Germinal center (tissue), 1 donor: ENCODE measurements at regions not wholly inside any gene's neighbourhood (a gene's known extent, or its start where the extent isn't known, plus 50 kb on each side); places are given as distances from the start of the nearest gene placed in this dataset.
"Not testable (repeated sequence)": the region's sequence is repeated elsewhere in the genome, so short reads cannot be mapped to it uniquely, and the experiment has no call there.

Source experiments
- DNase-seq: peaks from one replicate; pipeline ENCODE4 v3.0.0; 2012; ENCODE audit warnings: mixed read lengths, low spot score

DNA sequence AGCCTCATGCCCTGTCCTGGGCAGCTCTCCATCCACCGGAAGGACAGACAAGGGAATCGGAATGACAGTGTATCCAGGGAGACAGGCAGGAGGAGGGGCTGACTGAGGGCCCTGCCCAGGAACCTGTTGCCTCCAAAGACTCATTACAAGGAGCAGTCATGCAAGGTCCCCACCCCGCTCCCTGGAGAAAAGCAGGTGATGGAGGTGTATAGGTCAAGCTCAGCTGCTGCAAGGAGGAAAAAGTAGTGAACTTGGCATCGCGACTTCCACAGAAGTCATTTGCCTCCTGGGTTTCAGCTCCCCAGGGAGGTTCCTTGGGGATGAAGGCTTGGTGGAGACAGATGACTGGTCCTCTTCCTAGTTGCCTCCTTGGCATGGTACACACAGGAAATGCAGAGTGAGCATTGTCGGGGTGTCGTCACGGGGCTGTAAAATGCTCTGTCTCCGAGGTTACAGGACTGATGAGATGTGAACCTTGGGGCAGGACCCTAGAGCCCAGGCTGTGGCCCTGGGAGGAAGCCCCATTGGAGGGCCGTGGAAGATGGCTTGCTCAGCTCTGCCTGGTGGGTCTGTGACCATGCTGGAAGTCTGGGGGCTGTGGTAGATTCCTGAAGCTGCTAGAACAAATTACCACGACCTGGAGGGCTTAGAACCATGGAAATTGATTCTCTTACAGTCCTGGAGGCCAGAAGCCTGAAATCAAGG, 219.6 kb upstream of the C1orf174 start:
- DNase-seq, result no peak

GRCh38 chr1:4120557-4121292, 220.7 kb upstream of the C1orf174 start:
- no peak for DNase-seq

GRCh38 chr1:4121293-4121684, 221.2 kb upstream of the C1orf174 start:
- DNase-seq, result no peak

GRCh38 chr1:4121834-4122512, 221.9 kb upstream of the C1orf174 start:
- DNase-seq, result no peak

DNA sequence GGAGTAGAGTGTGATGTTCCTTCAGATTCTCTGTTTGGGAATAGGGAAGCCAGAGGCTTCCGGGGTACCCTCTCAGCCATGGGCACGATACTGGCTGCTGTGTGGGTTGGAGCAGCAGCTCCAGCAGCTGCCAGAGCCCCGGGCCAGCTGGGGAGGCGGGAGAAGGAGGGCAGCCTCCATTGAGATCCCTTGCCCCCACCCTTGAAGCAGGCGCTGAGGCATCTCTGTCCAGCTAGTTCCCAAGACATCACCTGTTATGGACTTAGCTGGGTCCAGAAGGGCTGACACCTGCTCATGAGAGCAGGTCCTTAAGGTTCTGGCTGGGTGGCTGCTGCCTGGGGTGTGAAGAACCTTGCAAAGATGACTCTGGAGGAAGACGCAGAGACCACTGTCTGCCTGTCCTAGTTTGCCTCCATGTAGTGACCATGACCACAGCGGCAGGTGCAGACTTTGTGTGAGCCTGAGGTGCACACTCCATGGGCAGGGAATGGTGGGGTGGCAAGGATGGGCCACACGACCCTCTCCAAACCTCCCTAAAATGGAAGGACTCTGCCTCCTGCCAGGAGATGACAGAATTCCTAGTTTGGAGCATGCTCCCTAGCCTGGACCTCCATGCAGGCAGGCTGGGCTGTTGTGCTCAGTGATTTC, 222.6 kb upstream of the C1orf174 start:
- DNase-seq, result no peak

GRCh38 chr1:4124631-4125145, 224.6 kb upstream of the C1orf174 start:
- no peak for DNase-seq

- no peak for DNase-seq
These were observed 226.2 kb upstream of the C1orf174 start for GRCh38 chr1:4126251-4126650.

- DNase-seq, result no peak
These were observed 226.9 kb upstream of the C1orf174 start for GRCh38 chr1:4126731-4127591.

- DNase-seq, result no peak
These were observed 227.6 kb upstream of the C1orf174 start for GRCh38 chr1:4127592-4128140.

DNA sequence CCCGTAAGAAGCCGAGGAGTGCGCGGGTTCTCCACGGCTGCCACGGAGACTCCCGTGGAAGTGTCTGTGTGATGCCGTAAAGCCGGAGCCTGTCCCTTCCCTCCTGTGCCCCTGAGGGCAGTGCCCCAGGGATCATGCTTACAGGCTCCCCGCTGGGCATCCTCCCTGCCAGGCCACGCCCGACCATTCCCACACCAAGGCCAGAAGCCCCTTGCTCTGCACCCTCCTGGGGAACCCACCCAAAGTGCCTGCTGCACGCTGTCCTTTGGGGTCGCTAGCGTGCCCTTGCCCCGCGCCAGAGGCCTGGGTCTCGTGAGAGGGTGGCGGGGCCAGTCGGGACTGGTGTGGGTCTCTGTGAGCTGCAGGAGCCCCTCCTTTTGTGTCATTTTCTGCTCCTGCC, 228.5 kb upstream of the C1orf174 start:
- no peak for DNase-seq

- no peak for DNase-seq
These were observed 229.6 kb upstream of the C1orf174 start for GRCh38 chr1:4129693-4130092.

DNA sequence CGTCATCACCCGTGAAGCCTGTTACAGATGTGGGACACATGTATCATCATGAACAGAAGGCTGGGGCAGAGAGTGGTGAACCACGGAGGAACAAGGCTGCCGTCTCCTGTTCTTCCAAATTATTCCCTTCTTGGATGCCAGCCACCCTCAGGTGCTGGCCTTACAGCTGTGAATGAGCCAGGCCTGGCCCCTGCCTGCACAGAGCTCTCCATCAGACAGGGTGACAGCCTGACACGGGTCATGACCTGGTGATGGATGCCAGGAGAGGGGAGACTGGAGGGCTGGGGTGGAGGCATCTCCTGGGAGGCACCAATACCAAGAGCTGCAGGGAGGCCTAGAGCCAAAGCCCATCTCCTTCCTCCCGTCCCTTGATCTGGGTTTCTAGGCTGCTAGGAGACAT, 230.0 kb upstream of the C1orf174 start:
- DNase-seq, result no peak

GRCh38 chr1:4131734-4132133, 231.7 kb upstream of the C1orf174 start:
- DNase-seq, result no peak

GRCh38 chr1:4132352-4133296, 232.6 kb upstream of the C1orf174 start:
- DNase-seq, result no peak

DNA sequence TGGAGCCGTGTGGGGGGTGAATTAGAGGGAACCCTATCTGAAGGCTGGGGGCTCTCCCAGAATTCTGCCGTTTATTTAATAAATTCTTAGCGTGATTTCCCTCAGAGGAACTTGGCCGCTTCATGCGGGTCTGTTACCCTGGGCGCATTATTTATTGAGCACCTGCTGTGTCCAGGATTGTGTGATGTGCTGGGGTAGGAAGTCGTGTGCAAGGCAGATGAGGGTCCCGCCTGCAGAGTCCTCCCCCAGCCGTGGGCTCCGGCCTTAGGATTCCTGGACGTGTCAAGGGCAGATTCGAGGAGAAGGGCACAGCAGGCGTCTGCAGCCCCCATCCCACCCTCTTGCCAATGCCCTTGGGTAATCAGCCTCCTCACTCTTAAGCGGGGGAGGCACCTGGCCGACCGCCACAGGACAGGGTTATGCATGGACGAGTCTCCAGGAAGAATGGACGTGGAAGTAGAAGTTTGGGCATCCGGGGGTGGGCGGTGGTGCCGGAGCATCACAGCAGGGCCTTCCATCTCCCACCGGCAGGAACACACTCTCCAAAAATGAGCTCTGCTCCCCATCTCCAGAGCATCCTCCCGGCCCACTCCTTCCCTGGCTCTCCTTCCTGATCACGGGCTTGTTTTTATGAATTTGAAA, 233.3 kb upstream of the C1orf174 start:
- DNase-seq, result no peak

DNA sequence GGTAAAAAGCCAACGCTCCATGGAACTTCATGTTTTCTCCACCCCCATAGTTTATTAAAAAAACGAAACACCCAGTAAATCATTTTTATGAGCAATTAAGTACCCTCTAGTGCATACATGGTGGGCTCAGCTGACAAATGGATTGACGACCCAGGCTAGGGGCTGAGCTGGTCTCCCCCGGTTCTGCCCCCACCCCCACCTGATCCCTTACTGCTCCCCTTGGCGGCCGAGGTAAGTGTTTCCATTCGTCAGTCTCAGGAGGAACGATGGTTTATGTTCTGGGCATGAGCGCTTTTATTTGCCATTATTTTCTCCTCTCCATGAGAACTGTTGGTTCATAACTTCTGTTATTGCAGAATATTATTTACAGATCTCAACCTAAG, 233.9 kb upstream of the C1orf174 start:
- no peak for DNase-seq

DNA sequence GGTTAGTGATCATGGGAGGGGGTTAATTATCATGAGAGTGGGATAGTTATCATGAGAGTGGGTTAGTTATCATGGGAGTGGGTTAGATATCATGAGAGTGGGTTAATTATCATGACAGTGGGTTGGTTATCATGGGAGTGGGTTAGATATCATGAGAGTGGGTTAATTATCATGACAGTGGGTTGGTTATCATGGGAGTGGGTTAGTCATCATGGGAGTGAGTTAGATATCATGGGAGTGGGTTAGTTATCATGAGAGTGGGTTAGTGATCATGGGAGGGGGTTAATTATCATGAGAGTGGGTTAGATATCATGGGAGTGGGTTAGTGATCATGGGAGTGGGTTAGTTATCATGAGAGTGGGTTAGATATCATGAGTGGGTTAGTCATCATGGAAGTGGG, 235.8 kb upstream of the C1orf174 start:
- DNase-seq, result not testable (repeated sequence)

DNA sequence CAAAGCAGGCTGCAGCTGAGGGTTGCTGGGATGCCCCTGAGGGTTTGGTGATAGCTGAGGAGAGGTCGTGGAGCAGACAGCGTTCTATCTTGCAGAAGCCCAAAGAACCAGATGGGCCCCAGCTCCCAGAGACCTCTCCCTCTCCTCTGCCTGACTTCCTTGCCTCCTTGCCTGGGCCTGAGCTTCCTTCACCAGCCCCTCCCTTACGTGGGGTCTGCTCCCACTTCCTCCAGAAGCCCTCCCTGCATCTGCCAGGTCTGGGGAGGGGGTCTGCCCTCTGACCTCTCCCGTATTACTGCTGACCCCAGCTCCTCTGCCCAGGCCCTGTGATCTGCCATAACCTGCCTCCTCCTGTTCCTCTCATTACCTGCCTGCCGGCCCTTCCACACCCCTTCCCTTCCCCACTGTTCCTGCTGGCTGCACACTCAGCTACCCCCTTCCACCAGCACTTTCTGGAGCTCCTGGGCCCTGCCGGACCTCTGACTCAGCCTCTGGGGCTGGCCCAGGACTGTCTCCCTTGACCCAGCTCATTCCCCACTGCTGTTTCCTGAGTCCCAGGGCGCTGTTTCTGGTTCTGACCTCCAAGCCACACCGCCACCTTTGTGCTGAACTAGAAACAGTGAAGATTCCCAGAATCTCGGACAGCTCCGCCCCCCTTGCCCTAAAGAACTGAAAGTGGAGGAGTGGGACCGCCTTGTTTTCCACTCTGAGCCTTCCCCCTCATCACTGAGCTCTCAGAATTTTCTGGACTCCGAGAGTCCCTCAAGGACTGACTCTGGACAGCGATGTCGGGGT, 237.7 kb upstream of the C1orf174 start:
- DNase-seq, result no peak

- DNase-seq, result no peak
These were observed 239.6 kb upstream of the C1orf174 start for GRCh38 chr1:4139646-4140045.
